ENCODE measurements at regions not wholly inside any gene's neighbourhood (a gene's known extent, or its start where the extent isn't known, plus 50 kb on each side); places are given as distances from the start of the nearest gene placed in this dataset.

GRCh38 chr13:59603646-59604045 lies 560.1 kb downstream of the DIAPH3 start:
- no peaks in the 10 kb centered on the region for H3F3A ChIP-seq (ENCODE audit: low read length, unreplicated experiment)
- DNase-seq (no peak), ATAC-seq (no peak)
- H3K27ac ChIP-seq (ENCODE audit: low read length) = no peak overlapping the region
- intact Hi-C loops (cut with micrococcal nuclease) = no loop called here
- H3K79me2 ChIP-seq (ENCODE audit: low read length) = no peaks in the 10 kb centered on the region
- H3K9me3 ChIP-seq (ENCODE audit: low read length) = no peaks in the 10 kb centered on the region
- H3K9me2 ChIP-seq (replicated peaks; ENCODE audit: low read length) = no peaks in the 10 kb centered on the region
- no peak overlapping the region for H3K9ac ChIP-seq (ENCODE audit: low read length)
- BruUV-seq (replicated peaks) = no TSS peak
- H4K20me1 ChIP-seq (ENCODE audit: low read length) = no peaks in the 10 kb centered on the region
- H3K27me3 ChIP-seq (ENCODE audit: low read length) = no peaks in the 10 kb centered on the region
- no peak overlapping the region for H3K4me2 ChIP-seq (ENCODE audit: low read length)
- H3K4me3 ChIP-seq (ENCODE audit: low read length) = no peak overlapping the region
- no peaks in the 10 kb centered on the region for H3K4me1 ChIP-seq (ENCODE audit: insufficient read depth, low read length)
- no peak overlapping the region for H2AFZ ChIP-seq (ENCODE audit: low read length)
- no peaks in the 10 kb centered on the region for H3K36me3 ChIP-seq (ENCODE audit: low read depth, low read length)
- ChIA-PET CTCF (no interaction called here), POLR2A (ENCODE audit: unreplicated experiment) (no interaction called here)
- TF ChIP-seq EZH2 (IDR thresholded peaks at IDR 0.05; ENCODE audit: low read length, unreplicated experiment) = no peak
- no peak for TF ChIP-seq CTCF (conservative IDR thresholded peaks at IDR 0.05; ENCODE audit: low read depth, low read length)
- no peak for TF ChIP-seq EZH2phosphoT487 (IDR thresholded peaks at IDR 0.05; ENCODE audit: borderline replicate concordance, low read length)

GRCh38 chr13:59607172-59607571 lies 556.6 kb downstream of the DIAPH3 start:
- no peak overlapping the region for H2AFZ ChIP-seq (ENCODE audit: low read length)
- no peaks in the 10 kb centered on the region for H3K9me2 ChIP-seq (replicated peaks; ENCODE audit: low read length)
- no peaks in the 10 kb centered on the region for H3K79me2 ChIP-seq (ENCODE audit: low read length)
- no peaks in the 10 kb centered on the region for H3K9me3 ChIP-seq (ENCODE audit: low read length)
- H3K36me3 ChIP-seq (ENCODE audit: low read depth, low read length) = no peaks in the 10 kb centered on the region
- POLR2A ChIA-PET (ENCODE audit: unreplicated experiment) = no interaction called here
- BruUV-seq (replicated peaks) = no TSS peak
- no peaks in the 10 kb centered on the region for H3F3A ChIP-seq (ENCODE audit: low read length, unreplicated experiment)
- no peak overlapping the region for H3K9ac ChIP-seq (ENCODE audit: low read length)
- no peak for DNase-seq
- CTCF ChIA-PET = no interaction called here
- no peak for TF ChIP-seq EZH2 (IDR thresholded peaks at IDR 0.05; ENCODE audit: low read length, unreplicated experiment)
- TF ChIP-seq EZH2phosphoT487 (IDR thresholded peaks at IDR 0.05; ENCODE audit: borderline replicate concordance, low read length) = no peak
- TF ChIP-seq CTCF (conservative IDR thresholded peaks at IDR 0.05; ENCODE audit: low read depth, low read length) = no peak
- H3K27me3 ChIP-seq (ENCODE audit: low read length) = no peaks in the 10 kb centered on the region
- H3K4me3 ChIP-seq (ENCODE audit: low read length) = no peak overlapping the region
- ATAC-seq = no peak
- no peaks in the 10 kb centered on the region for H4K20me1 ChIP-seq (ENCODE audit: low read length)
- no peak overlapping the region for H3K27ac ChIP-seq (ENCODE audit: low read length)
- no peak overlapping the region for H3K4me2 ChIP-seq (ENCODE audit: low read length)
- H3K4me1 ChIP-seq (ENCODE audit: insufficient read depth, low read length) = no peaks in the 10 kb centered on the region
- intact Hi-C loops (cut with micrococcal nuclease) = no loop called here

GRCh38 chr13:59607780-59608233 lies 555.9 kb downstream of the DIAPH3 start:
- BruUV-seq (replicated peaks) = no TSS peak
- H3K27ac ChIP-seq (ENCODE audit: low read length) = no peak overlapping the region
- no peaks in the 10 kb centered on the region for H4K20me1 ChIP-seq (ENCODE audit: low read length)
- no peaks in the 10 kb centered on the region for H3K79me2 ChIP-seq (ENCODE audit: low read length)
- no peaks in the 10 kb centered on the region for H3K27me3 ChIP-seq (ENCODE audit: low read length)
- no peaks in the 10 kb centered on the region for H3F3A ChIP-seq (ENCODE audit: low read length, unreplicated experiment)
- intact Hi-C loops (cut with micrococcal nuclease) = no loop called here
- ChIA-PET POLR2A (ENCODE audit: unreplicated experiment) (no interaction called here), CTCF (no interaction called here)
- H2AFZ ChIP-seq (ENCODE audit: low read length) = no peak overlapping the region
- no peak for TF ChIP-seq EZH2phosphoT487 (IDR thresholded peaks at IDR 0.05; ENCODE audit: borderline replicate concordance, low read length)
- TF ChIP-seq EZH2 (IDR thresholded peaks at IDR 0.05; ENCODE audit: low read length, unreplicated experiment) = no peak
- TF ChIP-seq CTCF (conservative IDR thresholded peaks at IDR 0.05; ENCODE audit: low read depth, low read length) = no peak
- H3K9me2 ChIP-seq (replicated peaks; ENCODE audit: low read length) = no peaks in the 10 kb centered on the region
- H3K36me3 ChIP-seq (ENCODE audit: low read depth, low read length) = no peaks in the 10 kb centered on the region
- DNase-seq (no peak), ATAC-seq (no peak)
- H3K9ac ChIP-seq (ENCODE audit: low read length) = no peak overlapping the region
- no peaks in the 10 kb centered on the region for H3K9me3 ChIP-seq (ENCODE audit: low read length)
- no peak overlapping the region for H3K4me3 ChIP-seq (ENCODE audit: low read length)
- no peak overlapping the region for H3K4me2 ChIP-seq (ENCODE audit: low read length)
- no peaks in the 10 kb centered on the region for H3K4me1 ChIP-seq (ENCODE audit: insufficient read depth, low read length)
